WTC11 (cell line): ENCODE measurements at regions not wholly inside any gene's neighbourhood (a gene's known extent, or its start where the extent isn't known, plus 50 kb on each side); places are given as distances from the start of the nearest gene placed in this dataset.

Experiments used
- ATAC-seq: fragments of 200-7000 bp; cut with Tn5 transposase; 2 replicates; pipeline ENCODE4 v1.10.0; 2021; ENCODE audit warnings: mild to moderate bottlenecking, moderate library complexity
- CTCF ChIA-PET: fragments of 300-600 bp; sonication (Branson Sonifier 250); formaldehyde crosslinking; loops from one replicate; lab custom pipeline; 2021; ENCODE audit warnings: antibody characterized with exemption; lab: Charles Lee
- POLR2A ChIA-PET: fragments of 350-600 bp; sonication (Branson Sonifier 250); formaldehyde crosslinking; loops from one replicate; lab custom pipeline; 2021; ENCODE audit warnings: antibody characterized with exemption; lab: Charles Lee
- DNase-seq: peaks from one replicate; pipeline ENCODE4 v3.0.0; 2021; ENCODE audit warnings: low spot score
- H3K27ac Mint-ChIP-seq: 2 replicates; pipeline ENCODE4 v1.8.0; 2021; ENCODE audit warnings: mixed read lengths
- H3K27me3 Mint-ChIP-seq: 2 replicates; pipeline ENCODE4 v1.8.0; 2021; ENCODE audit warnings: low read depth, mild to moderate bottlenecking, moderate library complexity, mixed read lengths
- H3K36me3 Mint-ChIP-seq: 2 replicates; pipeline ENCODE4 v1.8.0; 2021; ENCODE audit warnings: mixed read lengths
- H3K4me1 Mint-ChIP-seq: 2 replicates; pipeline ENCODE4 v1.8.0; 2022; ENCODE audit warnings: mixed read lengths
- H3K4me3 Mint-ChIP-seq: 2 replicates; pipeline ENCODE4 v1.8.0; 2021; ENCODE audit warnings: mild to moderate bottlenecking, moderate library complexity, mixed read lengths
- H3K9me3 Mint-ChIP-seq: 2 replicates; pipeline ENCODE4 v1.8.0; 2021; ENCODE audit warnings: mixed read lengths
- AFF4 ChIP-seq: sonication (generic); formaldehyde crosslinking; IDR thresholded peaks from 2 replicates; pipeline ENCODE4 v1.8.1; 2023; ENCODE audit warnings: mild to moderate bottlenecking, missing genetic modification reagents, borderline replicate concordance
- ARID4B ChIP-seq: sonication (generic); formaldehyde crosslinking; IDR thresholded peaks from 2 replicates; pipeline ENCODE4 v1.8.0; 2023; ENCODE audit warnings: missing genetic modification reagents, mild to moderate bottlenecking, borderline replicate concordance
- ATF1 ChIP-seq: sonication (generic); formaldehyde crosslinking; IDR thresholded peaks from 2 replicates; pipeline ENCODE4 v1.8.1; 2023; ENCODE audit warnings: mild to moderate bottlenecking, moderate library complexity, missing genetic modification reagents
- CBFB ChIP-seq: sonication (generic); formaldehyde crosslinking; IDR thresholded peaks from 2 replicates; pipeline ENCODE4 v1.8.1; 2022; ENCODE audit warnings: mild to moderate bottlenecking, low read depth, missing genetic modification reagents
- CDX4 ChIP-seq: fragments of 250-450 bp; sonication (Bioruptor Pico); IDR thresholded peaks from 2 replicates; pipeline ENCODE4 v1.9.0; 2021; ENCODE audit warnings: moderate library complexity, mild to moderate bottlenecking, inconsistent platforms, borderline replicate concordance
- ELF4 ChIP-seq: sonication (generic); formaldehyde crosslinking; IDR thresholded peaks from 2 replicates; pipeline ENCODE4 v1.8.1; 2022; ENCODE audit warnings: low read depth, mild to moderate bottlenecking, moderate library complexity, missing genetic modification reagents
- ERG ChIP-seq: fragments of 250-450 bp; sonication (Bioruptor Pico); IDR thresholded peaks from 2 replicates; pipeline ENCODE4 v1.8.0; 2021; ENCODE audit warnings: mild to moderate bottlenecking
- FOXJ3 ChIP-seq: sonication (generic); formaldehyde crosslinking; IDR thresholded peaks from 2 replicates; pipeline ENCODE4 v1.9.0; 2021; ENCODE audit warnings: missing genetic modification reagents, mild to moderate bottlenecking, borderline replicate concordance
- GABPB1 ChIP-seq: sonication (generic); formaldehyde crosslinking; IDR thresholded peaks from 2 replicates; pipeline ENCODE4 v1.8.1; 2023; ENCODE audit warnings: mild to moderate bottlenecking, missing genetic modification reagents
- GRHL2 ChIP-seq: fragments of 250-450 bp; sonication (Bioruptor Pico); IDR thresholded peaks from 2 replicates; pipeline ENCODE4 v1.8.0; 2022; ENCODE audit warnings: mild to moderate bottlenecking, moderate library complexity; ENCODE audit not compliant: insufficient replicate concordance, severe bottlenecking
- JAZF1 ChIP-seq: fragments of 250-450 bp; sonication (Bioruptor Pico); IDR thresholded peaks from 2 replicates; pipeline ENCODE4 v1.9.0; 2021; ENCODE audit warnings: moderate library complexity, mild to moderate bottlenecking, inconsistent platforms
- MAX ChIP-seq: sonication (generic); formaldehyde crosslinking; IDR thresholded peaks from 2 replicates; pipeline ENCODE4 v1.8.0; 2022; ENCODE audit warnings: mild to moderate bottlenecking, missing genetic modification reagents
- NR2C2 ChIP-seq: sonication (generic); formaldehyde crosslinking; IDR thresholded peaks from 2 replicates; pipeline ENCODE4 v1.8.0; 2022; ENCODE audit warnings: mild to moderate bottlenecking, missing genetic modification reagents
- OVOL2 ChIP-seq: fragments of 250-450 bp; sonication (Bioruptor Pico); IDR thresholded peaks from 2 replicates; pipeline ENCODE4 v1.9.0; 2021; ENCODE audit warnings: mild to moderate bottlenecking, borderline replicate concordance
- TP53 ChIP-seq: sonication (generic); formaldehyde crosslinking; IDR thresholded peaks from 2 replicates; pipeline ENCODE4 v1.8.1; 2023; ENCODE audit warnings: mild to moderate bottlenecking, missing genetic modification reagents
- USF1 ChIP-seq: sonication (generic); formaldehyde crosslinking; IDR thresholded peaks from 2 replicates; pipeline ENCODE4 v1.8.0; 2022; ENCODE audit warnings: mild to moderate bottlenecking, missing genetic modification reagents
- ZBTB21 ChIP-seq: sonication (generic); formaldehyde crosslinking; IDR thresholded peaks from 2 replicates; pipeline ENCODE4 v1.8.1; 2023; ENCODE audit warnings: mild to moderate bottlenecking, missing genetic modification reagents, borderline replicate concordance
- ZNF416 ChIP-seq: fragments of 250-450 bp; sonication (Bioruptor Pico); IDR thresholded peaks from 2 replicates; pipeline ENCODE4 v1.9.0; 2021; ENCODE audit warnings: mild to moderate bottlenecking, inconsistent platforms
- ZSCAN18 ChIP-seq: fragments of 250-450 bp; sonication (Bioruptor Pico); IDR thresholded peaks from 2 replicates; pipeline ENCODE4 v2.1.2; 2022; ENCODE audit warnings: mild to moderate bottlenecking, moderate library complexity

GRCh38 chr12:89845767-89846166, 137.1 kb upstream of the ATP2B1 start (continued):
- no peak for TF ChIP-seq MAX (CRISPR knock-in tag)
- no peak for TF ChIP-seq ELF4 (CRISPR knock-in tag)
- no peak for TF ChIP-seq CDX4 (CRISPR knock-in tag)
- TF ChIP-seq TP53 (CRISPR knock-in tag), result no peak
- no peak for TF ChIP-seq GABPB1 (CRISPR knock-in tag)
- TF ChIP-seq ZNF416 (CRISPR knock-in tag), result no peak
- no peak for TF ChIP-seq OVOL2 (CRISPR knock-in tag)
- TF ChIP-seq NR2C2 (CRISPR knock-in tag), result no peak

GRCh38 chr12:89845366-89845765, 136.7 kb upstream of the ATP2B1 start:
- DNase-seq, result no peak
- POLR2A ChIA-PET, result no interaction called here
- TF ChIP-seq ERG (CRISPR knock-in tag), result no peak
- no peak for TF ChIP-seq FOXJ3 (CRISPR knock-in tag)
- no peak for TF ChIP-seq ZBTB21 (CRISPR knock-in tag)
- no peak for TF ChIP-seq ZSCAN18 (CRISPR knock-in tag)
- no peak for TF ChIP-seq AFF4
- no peak for TF ChIP-seq USF1
- TF ChIP-seq ARID4B (CRISPR knock-in tag), result no peak
- TF ChIP-seq CBFB (CRISPR knock-in tag), result no peak
- no peak for TF ChIP-seq GRHL2
- no peak for TF ChIP-seq JAZF1 (CRISPR knock-in tag)
- no peak for TF ChIP-seq ATF1
- TF ChIP-seq, all 79 proteins: peak for 0
- H3K27ac Mint-ChIP-seq, result no peak overlapping the region
- no peaks in the 10 kb centered on the region for H3K27me3 Mint-ChIP-seq
- no peaks in the 10 kb centered on the region for H3K4me1 Mint-ChIP-seq
- no peaks in the 10 kb centered on the region for H3K9me3 Mint-ChIP-seq
- no peak for ATAC-seq
- no peak overlapping the region for H3K4me3 Mint-ChIP-seq
- H3K36me3 Mint-ChIP-seq, result no peaks in the 10 kb centered on the region
- CTCF ChIA-PET, result no interaction called here
